IPS DF 4.7 (cell line): ENCODE measurements at regions not wholly inside any gene's neighbourhood (a gene's known extent, or its start where the extent isn't known, plus 50 kb on each side); places are given as distances from the start of the nearest gene placed in this dataset.

Experiments used
- DNase-seq: peaks from one replicate; pipeline ENCODE4 v3.0.0-alpha.2; 2013; ENCODE audit warnings: low spot score; ENCODE audit errors: extremely low read depth

DNA sequence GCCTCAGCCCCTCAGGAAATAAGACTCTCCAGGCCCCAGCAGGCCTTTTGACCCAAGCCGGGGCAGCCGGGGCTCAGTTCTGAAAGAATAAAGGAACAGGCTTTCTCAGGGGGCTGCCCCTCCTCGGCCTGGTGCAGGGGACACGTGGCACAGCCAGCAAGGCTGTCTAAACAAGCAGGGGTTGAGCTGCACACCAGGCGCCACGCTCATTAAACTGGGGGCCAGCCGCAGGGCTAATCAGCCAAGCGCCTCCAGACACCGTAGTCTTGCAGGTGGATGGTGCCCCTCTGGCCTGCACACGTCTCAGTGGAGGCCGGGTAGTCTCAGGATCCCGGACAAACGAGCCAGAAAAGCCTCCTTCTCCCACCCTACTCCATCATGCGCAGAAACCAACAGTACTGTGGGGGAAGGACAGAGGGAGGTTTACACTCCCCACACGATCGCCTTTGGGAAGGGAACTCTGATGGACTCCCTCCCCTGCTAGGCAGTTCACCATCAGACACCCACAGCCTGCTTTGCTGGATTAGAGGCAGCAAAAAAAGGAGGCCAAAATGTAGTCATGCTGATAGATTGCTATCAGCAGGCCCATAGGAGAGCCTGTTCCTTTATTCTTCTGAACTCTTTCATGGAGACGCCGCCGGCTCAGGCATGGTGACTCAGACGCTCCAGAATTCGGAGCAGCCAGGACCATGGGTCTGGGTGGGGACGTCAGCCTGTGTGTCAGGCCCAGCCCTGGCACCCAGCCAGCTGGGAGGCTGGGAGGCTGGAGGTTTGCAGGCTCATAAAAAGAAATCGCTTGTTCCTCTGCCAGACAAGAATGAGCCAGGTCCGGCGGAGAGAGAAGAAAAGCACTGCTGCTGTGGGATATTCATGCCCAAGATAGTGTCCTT lies 342.4 kb downstream of the BCOR start:
- no peak for DNase-seq

DNA sequence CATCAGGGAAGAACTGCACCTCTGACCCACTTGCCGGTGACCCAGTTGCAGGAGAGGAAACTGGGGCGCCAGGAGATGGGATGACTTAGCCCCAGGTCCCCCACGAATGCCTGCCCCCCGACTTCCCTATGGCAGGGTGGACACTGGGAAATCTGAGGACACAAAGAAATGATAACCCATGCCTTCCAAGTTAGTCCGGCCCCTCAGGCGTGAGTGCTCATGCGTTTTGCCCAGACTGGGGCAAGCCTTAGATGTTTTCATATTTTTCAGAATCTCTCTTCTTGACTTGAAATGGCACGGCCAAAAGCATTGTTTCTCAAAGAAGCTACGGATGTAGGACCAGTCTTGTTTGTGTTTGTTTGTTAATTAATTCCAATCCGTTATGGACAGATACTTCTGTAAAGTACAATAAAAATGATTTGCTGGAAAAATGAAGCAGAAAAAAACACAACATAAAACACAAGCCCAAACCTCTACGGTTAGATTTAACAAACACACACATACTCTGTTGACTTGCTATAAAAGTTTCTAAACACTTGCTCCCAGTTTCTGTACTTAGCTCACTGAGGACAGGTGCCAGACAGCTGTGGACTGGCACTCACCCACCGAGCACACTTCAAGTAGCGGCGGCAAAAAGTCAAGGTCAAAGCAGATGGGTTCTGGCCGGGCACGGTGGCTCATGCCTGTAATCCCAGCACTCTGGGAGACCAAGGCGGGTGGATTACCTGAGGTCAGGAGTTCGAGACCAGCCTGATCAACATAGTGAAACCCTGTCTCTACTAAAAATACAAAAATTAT lies 341.5 kb downstream of the BCOR start:
- no peak for DNase-seq

DNA sequence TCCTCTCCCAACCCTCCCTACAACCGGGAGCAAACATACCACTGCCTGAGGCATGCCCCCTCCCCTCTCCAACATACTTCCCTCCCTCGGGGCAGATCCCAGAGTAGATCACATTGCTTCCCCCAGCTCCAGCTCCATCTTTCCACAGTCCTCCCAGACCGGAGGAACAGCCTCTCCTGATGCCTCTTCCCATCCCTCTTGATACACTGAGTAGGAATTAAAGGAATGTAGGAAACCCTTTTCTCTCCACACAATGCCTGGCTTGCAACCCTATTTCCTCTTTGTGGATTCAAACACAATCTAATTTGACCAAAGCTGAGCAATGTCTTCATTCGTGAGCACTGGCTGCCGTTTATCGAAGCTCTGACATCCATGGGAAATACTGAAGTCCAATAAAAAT lies 339.8 kb downstream of the BCOR start:
- DNase-seq: no peak

DNA sequence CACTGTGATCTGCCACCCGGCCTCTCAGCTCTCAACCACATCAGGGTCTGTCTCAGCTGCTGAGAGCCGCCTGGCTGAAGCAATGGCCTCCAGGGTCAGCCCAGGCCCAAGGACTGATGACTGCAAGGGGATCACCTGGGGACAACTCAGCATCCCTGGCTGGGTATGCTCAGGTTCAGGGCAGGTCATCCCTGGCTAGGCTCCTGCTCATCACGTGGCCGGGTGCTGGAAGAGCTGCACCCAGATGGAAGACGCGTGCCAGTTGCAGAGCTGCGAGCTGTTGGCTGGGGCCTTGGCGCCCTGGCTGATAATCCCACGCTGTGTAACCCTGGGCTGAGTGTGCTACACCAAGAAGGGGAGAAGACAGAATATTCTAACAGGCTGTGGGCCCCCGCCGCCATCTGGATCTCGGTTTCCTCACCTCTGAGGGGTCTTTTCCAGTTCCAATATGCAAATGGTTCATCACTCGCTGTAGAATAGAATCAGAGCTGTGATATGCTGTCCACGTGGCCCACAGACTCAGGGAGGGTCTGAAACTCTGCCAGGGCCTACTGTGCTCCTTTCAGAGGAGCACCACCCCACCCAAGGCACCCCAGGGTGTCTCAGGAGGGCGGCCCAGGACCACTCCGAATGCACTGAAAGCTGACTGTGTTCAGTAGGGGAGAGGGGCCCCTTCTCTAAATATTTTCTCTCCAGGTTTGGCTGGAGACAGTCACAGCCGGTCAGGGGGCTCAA lies 338.8 kb downstream of the BCOR start:
- DNase-seq: no peak

DNA sequence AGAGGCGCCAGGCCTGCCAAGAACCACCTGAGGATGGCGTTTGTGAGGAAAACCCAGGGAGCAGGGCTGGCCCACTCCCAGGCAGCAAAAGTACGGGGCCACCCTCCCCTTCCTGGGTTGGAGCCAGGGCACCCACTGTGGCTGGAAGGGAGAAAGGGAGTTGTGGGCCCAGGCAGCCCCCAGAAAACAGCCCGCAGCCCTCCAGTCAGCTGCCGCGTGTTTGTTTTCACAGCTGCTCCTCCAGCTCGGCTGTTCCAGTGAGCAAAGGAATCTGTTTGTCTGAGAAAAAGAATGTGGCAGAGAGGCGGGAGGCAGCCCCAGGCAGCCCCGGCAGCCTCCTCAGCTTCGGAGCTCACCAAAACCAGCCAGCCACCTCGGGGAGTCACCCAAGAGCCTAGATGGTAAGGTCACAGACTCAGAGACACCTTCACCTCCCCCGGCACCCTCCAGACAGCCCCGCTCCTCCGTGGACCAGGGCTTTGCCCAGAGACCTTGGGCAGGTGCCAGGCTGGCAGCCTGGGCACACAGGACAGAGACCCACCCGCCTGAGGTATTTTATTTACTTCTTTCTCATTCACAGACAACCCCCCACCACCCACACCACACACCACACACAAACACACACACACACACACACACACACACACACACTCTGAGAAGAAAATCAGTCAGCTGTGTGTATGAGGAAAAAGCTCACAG lies 338.1 kb downstream of the BCOR start:
- no peak for DNase-seq

DNA sequence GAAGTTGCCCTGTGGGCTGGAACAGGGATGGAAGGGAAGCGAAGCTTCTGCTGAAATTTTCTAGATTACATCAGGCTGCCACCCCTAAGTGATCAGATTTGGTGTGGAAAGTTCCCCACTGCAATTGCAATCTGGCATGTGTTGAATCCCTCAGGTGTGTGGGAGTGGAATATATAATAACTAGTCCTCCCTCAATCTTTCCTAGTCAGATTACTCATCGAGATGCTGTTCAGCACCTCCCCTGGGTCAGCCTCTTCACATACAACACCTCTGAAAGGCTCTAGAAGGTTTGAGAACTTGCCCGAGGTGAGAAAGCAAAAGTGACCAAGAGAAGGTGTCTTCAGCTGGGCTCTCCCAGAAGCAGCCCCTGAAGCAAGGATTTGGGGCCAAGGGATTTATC lies 336.8 kb downstream of the BCOR start:
- no peak for DNase-seq

DNA sequence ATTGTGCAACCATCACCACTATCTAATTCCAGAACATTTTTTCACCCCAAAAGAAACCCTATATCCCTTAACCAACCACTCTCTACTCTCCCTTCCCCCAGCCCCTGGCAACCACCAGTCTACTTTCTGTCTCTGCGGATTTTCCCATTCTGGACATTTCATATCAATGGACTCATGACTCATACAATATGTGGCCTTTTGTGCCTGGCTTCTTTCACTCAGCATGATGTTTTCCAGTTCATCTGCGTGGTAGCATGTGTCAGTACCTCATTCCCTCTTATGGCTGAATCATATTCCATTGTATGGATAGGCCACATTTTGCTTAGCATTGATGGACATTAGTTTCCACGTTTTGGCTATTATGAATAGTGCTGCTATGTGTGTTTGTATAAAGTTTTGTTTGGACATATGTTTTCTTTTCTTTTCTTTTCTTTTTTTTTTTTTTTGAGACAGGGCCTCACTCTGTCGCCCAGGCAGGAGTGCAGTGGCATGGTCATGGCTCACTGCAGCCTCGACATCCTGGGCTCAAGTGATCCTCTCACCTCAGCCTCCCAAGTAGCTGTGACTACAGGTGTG lies 335.4 kb downstream of the BCOR start:
- no peak for DNase-seq

DNA sequence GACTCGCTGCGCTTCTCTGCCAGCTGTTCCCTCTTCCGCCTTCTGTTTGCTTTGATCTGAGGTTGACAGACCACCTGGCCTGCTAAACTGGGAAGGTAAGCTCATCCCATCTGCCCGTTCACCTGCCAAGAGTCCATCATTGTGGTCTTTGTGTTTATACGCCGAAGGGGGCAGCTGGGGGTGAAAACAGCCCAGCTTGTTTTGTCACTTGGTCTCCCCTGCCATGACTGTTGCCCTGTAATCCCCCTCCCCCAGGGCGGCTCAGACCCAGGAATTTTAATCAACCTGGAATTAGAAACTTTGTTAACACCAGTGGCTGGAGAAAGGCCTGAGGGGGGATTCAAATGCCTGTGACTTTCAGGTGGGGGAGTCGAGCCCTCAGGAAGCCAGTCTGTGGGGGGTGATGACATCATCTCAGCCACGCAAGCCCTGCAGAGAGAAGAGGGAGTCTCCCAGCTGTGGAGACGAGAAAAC lies 333.3 kb downstream of the BCOR start:
- DNase-seq: no peak

DNA sequence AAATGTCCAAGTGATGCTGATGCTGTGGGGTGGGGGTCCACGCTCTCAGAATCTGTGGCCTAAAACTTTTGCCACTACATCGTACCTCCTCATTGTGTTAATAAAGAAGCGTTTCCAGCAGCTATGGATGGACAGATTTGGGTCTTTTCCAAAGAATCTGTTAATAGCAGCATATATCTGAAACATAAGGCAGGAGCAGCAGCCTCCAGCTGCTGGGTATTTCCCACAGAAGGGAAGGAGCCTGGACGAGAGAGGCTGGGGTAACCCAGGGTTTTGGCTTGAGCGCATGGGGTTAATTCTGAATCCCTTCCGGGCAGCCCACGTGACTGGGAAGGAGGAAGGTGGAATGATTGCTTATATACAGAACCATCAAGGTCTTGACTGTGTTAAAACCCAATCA lies 332.4 kb downstream of the BCOR start:
- no peak for DNase-seq

DNA sequence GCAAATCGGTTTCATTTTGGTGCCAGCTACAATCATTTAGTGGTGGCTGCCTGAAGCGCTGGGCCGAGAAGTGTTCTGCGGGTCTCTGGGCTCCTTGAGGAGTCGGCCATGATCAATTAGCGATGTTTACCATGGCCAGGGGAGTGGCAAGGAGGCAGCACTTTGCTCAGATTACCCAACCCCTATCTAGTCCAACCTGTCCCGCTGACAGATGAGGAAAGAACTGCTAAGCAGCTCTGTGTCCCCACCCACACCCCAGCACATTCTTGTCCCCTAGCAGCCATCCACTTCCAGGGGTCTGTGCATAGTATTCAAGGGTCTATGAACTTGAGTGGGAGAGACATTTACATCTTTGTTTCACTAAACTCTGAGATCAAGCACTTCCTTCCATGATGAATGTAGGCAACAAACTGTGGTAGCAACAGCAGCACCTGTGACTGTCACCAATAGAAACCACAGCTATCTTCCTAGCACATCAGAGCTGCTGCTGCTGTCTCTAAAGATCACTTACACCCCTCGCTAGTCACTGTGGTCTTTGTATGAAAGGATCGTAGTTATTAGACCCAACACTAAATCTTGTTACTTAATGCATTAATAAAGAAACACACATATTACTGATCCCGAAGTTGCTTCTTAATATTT lies 331.6 kb downstream of the BCOR start:
- DNase-seq: no peak

DNA sequence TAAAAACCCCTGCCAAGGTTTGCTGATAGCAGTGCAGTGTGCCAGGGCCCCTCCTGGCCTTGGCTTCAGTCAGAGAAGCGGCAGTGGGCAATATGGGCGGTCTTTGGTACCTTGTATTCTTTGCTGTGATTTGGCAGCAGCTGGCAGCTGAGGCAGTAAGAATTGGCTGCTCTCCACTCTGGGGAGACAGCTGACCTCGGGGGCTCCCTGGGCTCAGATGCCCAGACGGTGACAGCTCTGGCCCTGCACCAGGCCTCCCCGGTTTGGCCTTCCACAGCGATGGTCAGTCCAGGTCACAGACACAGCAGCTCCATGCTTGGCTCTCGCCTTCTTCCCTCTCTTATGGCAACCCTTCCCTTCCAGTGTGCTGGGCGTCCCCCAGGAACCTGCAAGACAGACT lies 330.9 kb downstream of the BCOR start:
- DNase-seq: no peak

DNA sequence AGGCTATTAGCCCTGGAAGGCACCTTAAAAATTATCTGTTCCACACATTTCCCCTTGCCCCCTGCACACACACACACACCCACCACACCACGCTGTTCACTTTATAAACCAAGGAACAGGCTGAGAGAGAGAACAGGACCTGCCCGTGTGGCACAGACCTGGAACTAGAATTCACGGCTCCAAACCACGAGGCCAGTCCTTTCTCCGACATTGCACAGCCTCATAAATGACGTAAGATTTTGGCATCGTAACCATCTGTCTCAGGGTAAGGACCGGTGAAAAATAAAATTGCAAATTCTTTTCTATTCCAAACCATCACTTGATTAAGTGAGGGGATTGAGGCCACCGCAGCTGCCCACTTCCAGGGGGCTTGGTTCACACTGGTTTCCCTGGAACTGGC lies 330.3 kb downstream of the BCOR start:
- DNase-seq: no peak

DNA sequence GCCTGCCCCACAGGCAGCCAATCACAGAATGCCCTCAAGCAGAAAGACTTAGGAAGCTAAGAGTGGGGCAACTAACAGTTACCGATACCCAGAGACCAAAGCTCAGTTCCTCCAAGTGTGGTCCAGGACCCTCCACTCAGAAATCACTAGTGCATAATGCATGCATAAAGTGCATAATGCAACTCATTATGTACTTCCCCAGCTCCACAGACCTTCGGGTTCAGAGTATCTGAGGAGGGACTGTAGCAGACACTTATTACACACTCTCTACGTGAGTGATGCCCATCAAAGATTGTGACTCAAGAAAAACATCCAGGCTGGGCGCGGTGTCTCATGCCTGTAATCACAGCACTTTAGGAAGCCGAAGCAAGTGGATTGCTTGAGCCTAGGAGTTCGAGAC lies 328.0 kb downstream of the BCOR start:
- DNase-seq: no peak

DNA sequence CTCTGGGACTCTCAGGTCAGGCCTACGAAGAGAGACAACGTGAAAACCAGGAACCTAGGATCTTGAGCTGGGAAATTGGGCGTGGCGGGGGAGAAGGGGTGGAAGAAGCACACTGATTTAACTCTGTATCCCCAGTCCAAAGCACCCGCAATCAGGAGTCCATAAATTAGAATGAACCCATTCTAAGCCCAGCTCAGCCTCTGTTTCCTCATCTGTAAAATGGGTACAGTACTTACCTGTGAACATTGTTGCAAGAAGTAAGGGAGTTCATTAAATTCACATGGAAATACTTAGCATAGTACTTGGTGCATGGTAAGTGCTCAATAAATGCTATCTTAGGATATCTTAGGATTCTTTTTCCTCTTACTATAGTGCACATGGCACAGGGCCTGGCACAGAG lies 326.7 kb downstream of the BCOR start:
- no peak for DNase-seq

DNA sequence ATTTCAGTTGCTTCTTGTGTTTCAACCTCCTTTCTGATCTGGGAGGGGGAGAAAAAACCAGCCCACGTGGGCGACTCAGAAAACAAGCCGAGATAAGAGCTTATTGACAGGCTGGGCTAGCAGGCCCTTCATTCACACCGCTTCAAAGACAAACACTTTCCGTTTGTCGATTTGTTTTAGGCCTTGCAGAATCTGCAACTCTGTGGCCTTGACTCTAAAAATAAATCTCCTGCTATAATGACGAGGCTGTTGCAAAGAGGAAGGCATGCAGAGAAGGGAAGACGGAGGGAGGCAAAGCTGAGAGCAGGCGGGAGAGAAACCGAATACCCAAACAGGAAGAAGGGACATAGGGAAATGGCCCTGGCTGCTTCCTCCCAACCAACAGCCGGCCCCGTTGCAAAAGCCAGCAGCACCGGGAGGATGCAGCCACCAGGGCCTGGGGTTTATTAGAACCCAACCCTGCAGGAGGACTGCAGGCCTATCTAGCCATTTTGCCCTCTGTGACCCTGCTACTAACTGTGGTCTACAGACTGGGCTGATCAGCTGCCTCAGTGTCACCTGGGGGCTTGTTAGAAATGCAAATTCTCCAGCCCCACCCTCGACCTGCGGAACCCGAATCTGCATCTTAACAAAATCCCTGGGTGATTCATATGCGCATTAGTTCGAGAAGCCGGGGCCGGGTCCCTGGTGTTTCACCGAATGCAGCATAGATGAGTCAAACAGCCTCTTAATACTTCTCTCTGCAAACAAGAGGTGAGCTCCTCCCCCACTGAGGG lies 325.5 kb downstream of the BCOR start:
- DNase-seq: peak; percentile 56

DNA sequence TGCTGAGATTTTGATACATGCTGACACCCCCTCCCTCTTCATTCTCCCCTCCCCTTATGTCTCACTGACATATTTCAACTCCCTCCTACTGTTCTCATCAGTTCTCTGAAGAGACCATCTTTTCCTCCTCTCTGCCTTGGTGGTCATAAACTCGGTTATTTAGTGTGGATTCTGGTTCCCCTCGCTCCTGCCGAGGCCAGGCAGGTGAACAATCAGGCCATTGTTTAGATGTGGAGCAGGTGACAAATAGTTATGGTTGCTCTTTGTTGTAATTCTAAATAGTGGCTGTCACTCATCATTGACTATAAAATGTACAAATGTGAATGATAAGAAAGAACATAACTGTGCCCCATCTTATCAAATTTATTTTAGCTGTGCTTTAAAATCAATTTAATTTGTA lies 324.6 kb downstream of the BCOR start:
- no peak for DNase-seq

DNA sequence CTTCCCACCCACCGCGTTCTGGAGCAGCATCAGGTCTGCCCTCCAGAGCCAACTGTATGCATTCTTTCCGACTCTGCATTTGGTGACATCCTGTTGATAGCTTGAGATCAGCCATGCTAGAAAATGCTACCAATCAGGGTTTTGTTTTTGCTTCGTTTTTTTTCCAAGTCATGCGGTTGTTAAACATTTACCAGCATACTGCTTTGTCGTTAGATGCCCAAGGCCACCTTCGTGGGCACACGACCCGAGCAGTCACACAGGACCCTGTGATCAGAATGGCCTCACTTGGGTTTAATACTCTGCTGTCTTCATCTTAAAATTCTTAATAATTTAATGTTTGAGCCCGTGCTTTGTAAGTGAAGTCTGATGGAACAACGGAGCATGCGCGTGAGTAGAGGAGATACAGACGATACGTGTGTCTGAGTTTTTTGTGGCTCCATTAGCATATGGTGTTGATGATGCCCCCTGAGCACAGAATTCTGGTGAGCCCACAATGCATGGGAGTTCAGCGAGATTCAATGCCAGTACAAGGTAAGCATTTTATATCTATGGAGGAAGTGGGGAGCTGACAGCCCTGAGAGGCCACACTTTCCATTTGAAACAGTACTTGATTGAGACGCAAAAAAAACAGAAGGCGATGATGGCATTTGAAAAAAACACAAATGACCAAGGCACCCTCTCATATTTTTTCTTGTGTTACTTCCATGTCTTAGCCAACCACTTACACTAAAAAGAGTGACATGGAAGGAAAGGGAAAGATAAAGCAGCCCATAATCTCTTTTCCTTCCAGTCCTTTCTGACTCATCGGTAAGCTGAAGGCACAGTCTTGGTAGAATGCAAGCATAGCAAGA lies 323.6 kb downstream of the BCOR start:
- no peak for DNase-seq

DNA sequence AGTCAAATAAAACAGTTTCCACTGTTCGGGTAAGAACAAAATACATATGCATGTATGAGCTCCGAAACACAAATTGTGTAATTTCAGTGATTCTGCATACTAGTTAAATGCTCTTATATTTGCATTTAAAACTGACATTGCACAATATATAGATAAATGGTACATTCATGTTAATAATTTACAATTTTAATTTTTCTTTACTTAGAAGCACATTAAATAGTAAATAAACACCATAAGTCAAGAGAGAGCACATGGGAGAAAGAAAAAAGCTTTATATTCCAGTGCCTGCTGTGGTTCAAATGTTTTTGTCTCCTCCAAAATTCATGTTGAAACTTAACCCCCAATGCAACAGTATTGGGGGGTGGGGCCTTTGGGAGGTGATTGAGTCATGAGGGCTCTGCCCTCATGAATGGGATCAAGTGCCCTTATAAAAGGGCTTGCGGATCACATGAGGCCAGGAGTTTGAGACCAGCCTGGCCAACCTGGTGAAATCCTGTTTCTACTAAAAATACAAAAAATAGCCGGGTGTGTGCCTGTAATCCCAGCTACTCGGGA lies 322.9 kb downstream of the BCOR start:
- DNase-seq: no peak
